ENCODE measurements at regions not wholly inside any gene's neighbourhood (a gene's known extent, or its start where the extent isn't known, plus 50 kb on each side); places are given as distances from the start of the nearest gene placed in this dataset.
A peak's percentile ranks its signal among the peaks of the same experiment; 100 is the strongest.
"Not testable (repeated sequence)": the region's sequence is repeated elsewhere in the genome, so short reads cannot be mapped to it uniquely, and the experiment has no call there.

DNA sequence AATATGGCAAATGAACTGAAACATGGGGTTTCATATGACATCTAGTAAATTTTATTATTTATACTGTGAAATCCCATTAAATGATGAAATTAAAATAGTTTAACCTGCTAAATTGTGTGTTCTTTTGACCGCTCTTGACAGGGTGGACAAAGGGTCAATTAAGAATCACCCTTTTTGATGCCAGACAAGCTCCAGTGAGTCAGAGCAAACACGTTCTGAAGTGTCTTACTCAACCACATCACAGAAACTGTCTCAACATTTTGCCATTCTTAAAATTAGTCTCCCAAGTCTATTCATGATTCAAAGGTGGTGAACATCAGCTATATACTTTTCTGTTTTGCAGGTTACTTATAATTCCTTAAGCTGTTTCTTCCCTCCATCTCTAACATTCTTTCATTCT lies 213.4 kb downstream of the SPATA31A1 start:
- H3K4me2 ChIP-seq (ENCODE audit: control insufficient read depth, insufficient read depth); SMC1A ChIA-PET (ENCODE audit: uncharacterized antibody, unreplicated experiment); H2AFZ ChIP-seq (ENCODE audit: control insufficient read depth, low read depth, low read length); H3K4me3 ChIP-seq; BruUV-seq (replicated peaks); CTCF ChIA-PET; H3K4me1 ChIP-seq (ENCODE audit: control insufficient read depth, insufficient read depth, low read length); FAIRE-seq; H4K20me1 ChIP-seq (ENCODE audit: control insufficient read depth, insufficient read depth); H3K27me3 ChIP-seq (replicated peaks in 1 of 2; ENCODE audit: control insufficient read depth in 2 of 2, insufficient read depth in 2 of 2, low read length in 1 of 2); RAD21 ChIA-PET (ENCODE audit: unreplicated experiment); H3K9ac ChIP-seq (ENCODE audit: control insufficient read depth, insufficient read depth, low read length); intact Hi-C loops (cut with micrococcal nuclease; ENCODE audit: unreplicated experiment); POLR2A ChIA-PET; H3K9me3 ChIP-seq (replicated peaks; ENCODE audit: control insufficient read depth, insufficient read depth, low read length); in situ Hi-C loops (cut with MboI); DNase-seq (ENCODE audit: low read depth, low spot score); H3K27ac ChIP-seq (ENCODE audit: control insufficient read depth, insufficient read depth); H3K36me3 ChIP-seq (ENCODE audit: control insufficient read depth in 2 of 2, insufficient read depth in 2 of 2, low read length in 1 of 2); H3K79me2 ChIP-seq (ENCODE audit: control insufficient read depth, insufficient read depth, low read length): not testable (repeated sequence)
- WGBS (ENCODE audit: insufficient coverage, insufficient replicate concordance, low lambda C conversion rate, missing lambda C conversion rate), result 22% methylated on average over 1 of the region's 2 CpGs
- peak; percentile 35; the same call in 2 of the 3 replicates for ATAC-seq

- DNase-seq (ENCODE audit: low read depth, low spot score); H3K36me3 ChIP-seq (ENCODE audit: control insufficient read depth in 2 of 2, insufficient read depth in 2 of 2, low read length in 1 of 2); H4K20me1 ChIP-seq (ENCODE audit: control insufficient read depth, insufficient read depth); in situ Hi-C loops (cut with MboI); RAD21 ChIA-PET (ENCODE audit: unreplicated experiment); H3K4me1 ChIP-seq (ENCODE audit: control insufficient read depth, insufficient read depth, low read length); H3K4me3 ChIP-seq; H2AFZ ChIP-seq (ENCODE audit: control insufficient read depth, low read depth, low read length); H3K79me2 ChIP-seq (ENCODE audit: control insufficient read depth, insufficient read depth, low read length); H3K9ac ChIP-seq (ENCODE audit: control insufficient read depth, insufficient read depth, low read length); SMC1A ChIA-PET (ENCODE audit: uncharacterized antibody, unreplicated experiment); H3K27ac ChIP-seq (ENCODE audit: control insufficient read depth, insufficient read depth); FAIRE-seq; CTCF ChIA-PET; H3K9me3 ChIP-seq (replicated peaks; ENCODE audit: control insufficient read depth, insufficient read depth, low read length); POLR2A ChIA-PET; ATAC-seq; BruUV-seq (replicated peaks); H3K4me2 ChIP-seq (ENCODE audit: control insufficient read depth, insufficient read depth); H3K27me3 ChIP-seq (replicated peaks in 1 of 2; ENCODE audit: control insufficient read depth in 2 of 2, insufficient read depth in 2 of 2, low read length in 1 of 2); intact Hi-C loops (cut with micrococcal nuclease; ENCODE audit: unreplicated experiment): not testable (repeated sequence)
- 15% methylated on average over 4 of the region's 10 CpGs for WGBS (ENCODE audit: insufficient coverage, insufficient replicate concordance, low lambda C conversion rate, missing lambda C conversion rate)
Measured at GRCh38 chr9:39573024-39574022, 217.9 kb downstream of the SPATA31A1 start.

- SMC1A ChIA-PET (ENCODE audit: uncharacterized antibody, unreplicated experiment); H3K4me2 ChIP-seq (ENCODE audit: control insufficient read depth, insufficient read depth); H3K36me3 ChIP-seq (ENCODE audit: control insufficient read depth in 2 of 2, insufficient read depth in 2 of 2, low read length in 1 of 2); POLR2A ChIA-PET; ATAC-seq; RAD21 ChIA-PET (ENCODE audit: unreplicated experiment); H2AFZ ChIP-seq (ENCODE audit: control insufficient read depth, low read depth, low read length); H3K79me2 ChIP-seq (ENCODE audit: control insufficient read depth, insufficient read depth, low read length); CTCF ChIA-PET; H3K4me3 ChIP-seq; in situ Hi-C loops (cut with MboI); H3K27me3 ChIP-seq (replicated peaks in 1 of 2; ENCODE audit: control insufficient read depth in 2 of 2, insufficient read depth in 2 of 2, low read length in 1 of 2); H4K20me1 ChIP-seq (ENCODE audit: control insufficient read depth, insufficient read depth); FAIRE-seq; BruUV-seq (replicated peaks); H3K9me3 ChIP-seq (replicated peaks; ENCODE audit: control insufficient read depth, insufficient read depth, low read length); intact Hi-C loops (cut with micrococcal nuclease; ENCODE audit: unreplicated experiment); H3K4me1 ChIP-seq (ENCODE audit: control insufficient read depth, insufficient read depth, low read length); H3K27ac ChIP-seq (ENCODE audit: control insufficient read depth, insufficient read depth); H3K9ac ChIP-seq (ENCODE audit: control insufficient read depth, insufficient read depth, low read length); DNase-seq (ENCODE audit: low read depth, low spot score): not testable (repeated sequence)
- WGBS (ENCODE audit: insufficient coverage, insufficient replicate concordance, low lambda C conversion rate, missing lambda C conversion rate), result 41% methylated on average over 4 of the region's 4 CpGs
Measured at GRCh38 chr9:39579000-39579399, 223.5 kb downstream of the SPATA31A1 start.

DNA sequence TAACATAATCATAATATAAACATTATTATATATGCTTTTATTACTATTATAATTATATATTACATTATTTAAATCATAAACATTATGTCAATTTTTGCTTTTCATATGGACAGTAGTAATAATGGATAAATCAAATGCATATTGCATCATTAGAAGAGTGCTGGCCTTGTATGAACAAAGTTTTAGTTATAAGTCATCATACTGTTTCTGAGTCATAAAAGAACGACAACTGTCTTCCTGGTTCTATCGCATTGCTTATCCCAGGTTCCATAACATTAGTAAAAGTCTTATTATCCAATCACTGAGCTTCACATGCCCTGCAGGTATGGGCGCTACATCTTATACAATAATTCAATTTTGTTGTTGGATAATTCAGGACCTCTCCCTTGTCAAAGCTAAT lies 225.8 kb downstream of the SPATA31A1 start:
- WGBS (ENCODE audit: insufficient coverage, insufficient replicate concordance, low lambda C conversion rate, missing lambda C conversion rate), result 27% methylated on average over 3 of the region's 3 CpGs
- DNase-seq (ENCODE audit: low read depth, low spot score); H3K4me3 ChIP-seq; in situ Hi-C loops (cut with MboI); H2AFZ ChIP-seq (ENCODE audit: control insufficient read depth, low read depth, low read length); H3K79me2 ChIP-seq (ENCODE audit: control insufficient read depth, insufficient read depth, low read length); H3K9ac ChIP-seq (ENCODE audit: control insufficient read depth, insufficient read depth, low read length); ATAC-seq; CTCF ChIA-PET; H3K9me3 ChIP-seq (replicated peaks; ENCODE audit: control insufficient read depth, insufficient read depth, low read length); FAIRE-seq; H3K4me1 ChIP-seq (ENCODE audit: control insufficient read depth, insufficient read depth, low read length); H3K27ac ChIP-seq (ENCODE audit: control insufficient read depth, insufficient read depth); H3K36me3 ChIP-seq (ENCODE audit: control insufficient read depth in 2 of 2, insufficient read depth in 2 of 2, low read length in 1 of 2); H4K20me1 ChIP-seq (ENCODE audit: control insufficient read depth, insufficient read depth); H3K27me3 ChIP-seq (replicated peaks in 1 of 2; ENCODE audit: control insufficient read depth in 2 of 2, insufficient read depth in 2 of 2, low read length in 1 of 2); BruUV-seq (replicated peaks); H3K4me2 ChIP-seq (ENCODE audit: control insufficient read depth, insufficient read depth); POLR2A ChIA-PET; intact Hi-C loops (cut with micrococcal nuclease; ENCODE audit: unreplicated experiment); SMC1A ChIA-PET (ENCODE audit: uncharacterized antibody, unreplicated experiment); RAD21 ChIA-PET (ENCODE audit: unreplicated experiment): not testable (repeated sequence)

Data from GM12878 (cell line).